Anterior cingulate cortex (tissue), 58 donors: ENCODE measurements at regions not wholly inside any gene's neighbourhood (a gene's known extent, or its start where the extent isn't known, plus 50 kb on each side); places are given as distances from the start of the nearest gene placed in this dataset.

Source experiments
- DNase-seq, 58 donors: peaks; one replicate each; lab custom pipeline; 2025; lab: John Stamatoyannopoulos, UW

DNA sequence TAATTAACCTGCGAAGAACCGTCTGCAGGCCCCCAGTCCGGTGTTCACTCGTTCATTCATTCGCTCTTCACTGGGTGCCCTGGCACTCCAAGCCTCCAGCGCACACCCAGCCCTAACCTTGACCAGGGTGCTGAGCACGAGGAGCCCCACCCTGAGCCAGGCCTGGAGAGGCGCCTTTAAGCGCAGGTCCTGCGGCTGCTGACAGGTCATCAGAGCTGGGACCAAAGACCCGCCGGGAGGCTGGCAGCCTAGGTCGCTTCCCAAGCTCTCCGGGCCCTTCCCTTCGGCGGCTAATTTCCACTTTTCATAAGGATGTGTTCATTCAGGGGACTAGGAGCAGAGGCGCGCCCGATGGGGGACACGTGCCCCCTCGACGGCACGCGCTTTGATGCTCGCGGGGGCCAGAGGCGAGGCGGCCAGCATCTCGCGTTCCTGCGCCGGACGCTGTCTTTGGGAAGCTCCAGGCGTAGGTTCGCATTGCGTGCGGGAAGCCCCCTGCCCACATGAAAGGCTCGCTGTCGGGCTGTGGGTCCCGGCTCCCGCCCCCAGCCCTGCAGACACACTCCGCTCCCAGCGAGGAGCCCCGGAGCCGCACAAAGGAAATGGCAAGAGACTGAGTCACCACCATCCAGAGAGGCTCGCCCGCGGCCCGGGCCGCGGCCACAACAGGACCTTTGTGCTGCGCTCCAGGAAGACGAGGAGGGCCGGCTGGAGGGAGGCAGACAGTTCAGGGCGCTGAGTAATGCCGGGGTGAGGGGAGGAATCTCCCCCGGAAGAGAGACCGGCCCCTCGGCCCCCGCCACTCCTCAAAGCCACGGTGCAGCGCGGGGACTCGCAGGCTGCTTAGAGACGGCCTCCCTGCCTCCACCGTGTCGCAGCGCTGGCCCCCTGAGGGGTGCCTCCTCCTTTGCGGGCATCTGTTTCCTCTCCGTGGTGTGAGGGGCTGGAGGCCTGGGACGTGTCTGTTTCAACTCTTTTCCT, 266.4 kb upstream of the HES1 start:
- peak in 18 of 58 donors; percentile 2 to 48 (median 18) for DNase-seq

DNA sequence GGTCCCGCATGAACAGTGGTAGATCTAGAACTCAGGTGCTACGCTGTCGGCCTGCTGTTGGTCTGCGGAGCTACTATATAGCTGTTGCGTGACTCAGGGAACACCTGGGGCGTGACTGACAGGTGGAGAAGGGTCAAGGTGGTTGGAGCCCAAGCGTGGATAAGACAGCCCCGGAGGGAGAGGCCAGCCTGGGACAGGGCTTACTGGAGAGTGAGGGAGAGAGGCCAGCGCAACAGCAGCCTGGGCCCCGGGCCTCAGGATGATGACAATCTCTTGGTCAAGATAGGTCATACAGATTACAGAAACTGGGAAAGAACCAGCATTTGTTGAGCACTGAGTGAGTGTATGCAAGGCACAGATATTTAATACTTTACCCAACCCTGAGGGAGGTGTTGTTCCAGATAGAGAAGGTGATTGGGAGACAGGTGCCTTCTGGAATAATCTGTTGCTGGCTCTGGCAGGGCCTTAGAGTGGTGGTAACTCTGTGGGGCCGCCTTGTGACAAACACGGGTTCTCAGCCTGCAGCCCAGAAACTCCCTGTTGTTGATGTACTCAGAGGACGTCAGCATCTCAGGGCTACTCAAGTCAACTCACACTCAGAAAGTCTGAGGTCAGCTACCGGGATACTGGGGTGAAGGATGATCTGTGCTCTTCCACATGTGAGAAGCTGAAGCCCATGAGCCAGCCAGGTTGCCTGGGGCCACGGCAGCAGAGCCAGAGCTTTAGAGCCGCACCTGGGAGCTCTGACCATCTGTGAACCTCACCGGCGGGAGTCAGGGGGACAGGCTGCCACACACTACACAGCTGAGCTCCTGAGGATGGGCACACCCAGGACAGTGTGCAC, 265.4 kb upstream of the HES1 start:
- no peak for DNase-seq

DNA sequence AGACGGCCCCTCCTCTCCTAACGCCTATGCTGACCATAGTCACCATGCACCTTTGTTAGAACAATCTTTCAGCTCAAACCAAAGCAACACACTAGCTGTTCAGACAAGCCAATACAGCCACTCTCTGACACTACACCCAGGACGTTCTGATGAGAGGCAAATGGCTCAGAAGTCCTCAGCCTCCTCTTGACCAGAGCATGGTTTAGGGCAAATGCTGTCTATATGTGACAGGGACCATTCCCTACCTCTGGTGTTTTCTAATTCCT, 264.8 kb upstream of the HES1 start:
- no peak for DNase-seq

DNA sequence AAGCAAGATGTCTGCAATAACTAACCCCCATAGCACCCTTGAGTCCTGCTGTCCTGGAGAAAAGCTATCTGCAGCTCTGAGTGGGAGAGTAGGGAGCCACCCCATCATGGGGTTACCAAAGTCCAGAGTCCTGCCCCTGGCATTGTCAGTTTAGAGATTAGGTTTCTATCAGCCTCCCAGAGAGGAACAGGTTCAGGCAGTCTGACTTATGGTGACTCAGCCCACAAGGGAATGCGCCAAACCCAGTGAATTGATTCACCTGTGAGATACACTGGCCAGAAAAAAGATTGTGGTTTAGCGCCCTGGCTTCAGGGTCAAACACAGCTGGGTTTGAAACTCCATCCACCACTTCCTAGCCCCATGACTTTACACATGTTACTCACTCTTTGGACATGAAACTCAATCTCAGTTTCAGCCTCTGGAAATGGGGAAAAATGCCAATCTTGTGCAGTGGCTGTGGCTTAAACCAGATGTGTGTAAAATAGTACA, 263.6 kb upstream of the HES1 start:
- DNase-seq = no peak

DNA sequence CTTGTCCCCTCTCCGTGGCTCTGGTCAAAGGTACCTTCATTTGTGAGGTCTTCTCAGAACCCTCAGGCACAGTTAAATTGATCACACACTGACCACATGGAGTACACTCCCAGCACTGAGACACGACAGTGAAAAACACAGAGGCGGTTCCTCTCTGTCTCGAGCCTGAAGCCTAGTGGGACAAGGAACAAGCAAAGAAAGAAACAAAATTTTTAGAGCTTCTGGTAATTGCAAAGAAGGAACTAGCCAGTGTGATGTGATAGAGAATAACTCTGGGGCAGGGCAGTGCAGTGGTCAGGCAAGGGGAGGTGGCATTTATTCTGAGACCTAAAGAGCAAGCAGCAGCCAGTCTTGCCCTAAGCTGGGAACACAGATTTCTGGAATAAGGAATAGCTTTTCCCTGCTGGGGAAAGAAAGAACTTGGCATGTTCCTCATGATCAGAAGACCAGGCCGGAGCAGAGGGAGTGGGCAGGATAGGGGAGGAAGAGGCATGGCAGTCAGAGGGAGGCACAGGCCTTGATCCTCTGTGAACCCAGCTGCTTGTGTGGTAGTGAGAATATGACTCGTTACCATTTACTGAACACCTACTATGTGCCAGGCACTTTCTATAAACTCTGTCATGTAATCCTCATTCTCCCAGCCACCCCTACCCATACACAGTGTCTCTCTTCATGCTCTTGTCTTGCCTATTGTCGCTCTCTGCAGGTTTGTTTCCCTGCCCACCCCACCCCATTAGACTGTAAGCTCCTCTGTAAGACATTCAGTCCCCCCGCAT, 262.3 kb upstream of the HES1 start:
- DNase-seq = no peak

DNA sequence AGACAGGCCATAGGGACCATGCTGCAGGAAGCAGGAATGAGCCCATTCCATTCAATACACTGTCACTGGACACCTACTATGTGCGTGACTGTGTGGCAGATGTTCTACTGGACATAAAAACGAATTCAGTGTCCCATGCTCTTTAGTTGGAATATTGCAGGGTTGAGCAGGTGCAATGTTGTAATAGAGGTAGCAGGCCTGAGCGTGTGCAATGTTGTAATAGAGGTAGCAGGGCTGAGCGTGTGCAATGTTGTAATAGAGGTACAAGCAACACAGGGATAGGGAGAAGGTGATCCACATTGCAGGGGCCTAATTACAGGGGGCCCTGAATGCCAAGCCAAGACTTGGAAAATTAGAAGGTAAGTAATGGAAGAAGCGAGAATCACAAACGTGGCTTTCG, 261.4 kb upstream of the HES1 start:
- DNase-seq = no peak

DNA sequence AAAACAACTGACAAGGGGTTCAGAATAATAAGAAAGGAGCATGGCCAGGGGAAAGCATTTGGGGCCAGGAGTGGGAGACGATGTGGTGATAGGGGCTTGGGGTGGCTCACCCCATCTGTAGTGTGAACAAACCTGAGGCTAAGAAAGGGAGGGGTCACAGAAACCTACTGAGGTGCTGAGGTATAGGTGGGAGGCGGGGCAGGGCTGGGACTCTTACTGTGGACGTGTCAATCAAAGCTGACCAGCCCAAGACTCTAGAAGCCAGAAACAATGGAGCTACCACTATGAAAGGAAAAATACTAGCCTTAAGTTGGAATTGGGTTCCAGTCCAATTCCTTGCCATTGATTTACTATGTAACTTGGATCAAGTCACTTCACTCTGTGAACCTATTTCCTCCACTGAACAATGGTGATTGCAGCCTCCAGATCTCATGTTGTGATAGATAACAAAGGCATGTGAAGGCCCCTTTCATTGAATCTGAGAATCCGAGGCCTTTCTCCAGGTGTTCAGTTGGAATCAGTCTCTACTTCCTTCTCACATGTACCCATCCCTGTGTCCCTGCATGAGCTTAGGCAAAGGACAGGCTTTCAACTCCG, 260.9 kb upstream of the HES1 start:
- no peak for DNase-seq

DNA sequence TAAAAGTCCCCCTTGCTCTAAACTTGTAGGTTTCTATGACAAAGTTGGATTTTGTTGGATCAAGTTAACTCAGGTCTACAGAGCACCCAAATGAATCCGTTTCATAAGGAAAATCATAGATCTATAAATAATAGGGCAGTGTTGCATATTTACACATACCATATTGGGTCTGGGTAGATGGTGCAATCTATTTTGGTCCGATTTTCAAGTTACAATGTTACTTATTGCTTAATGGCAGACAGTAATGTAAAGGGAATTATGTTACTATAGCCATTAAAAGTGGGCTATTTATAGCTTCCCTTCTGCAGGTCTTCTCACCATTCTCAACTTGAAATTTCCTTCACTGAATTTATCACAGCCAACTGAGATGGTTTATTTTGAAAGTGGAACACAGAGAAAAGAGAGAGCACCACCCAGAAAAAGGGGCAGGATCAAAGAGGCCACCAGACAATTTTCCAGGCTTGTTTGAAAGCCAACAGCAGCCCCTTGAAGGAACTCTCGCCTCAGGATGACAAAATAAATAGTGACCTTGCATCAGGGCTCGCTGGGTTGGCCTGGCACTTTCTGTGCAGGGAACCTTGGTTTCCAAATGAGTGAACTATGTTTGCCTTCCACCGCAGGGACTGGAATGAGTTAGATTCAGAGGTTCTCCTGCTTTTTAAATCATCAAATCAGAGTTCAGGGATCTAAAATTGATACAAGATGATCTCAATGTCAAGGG, 260.2 kb upstream of the HES1 start:
- DNase-seq = no peak

DNA sequence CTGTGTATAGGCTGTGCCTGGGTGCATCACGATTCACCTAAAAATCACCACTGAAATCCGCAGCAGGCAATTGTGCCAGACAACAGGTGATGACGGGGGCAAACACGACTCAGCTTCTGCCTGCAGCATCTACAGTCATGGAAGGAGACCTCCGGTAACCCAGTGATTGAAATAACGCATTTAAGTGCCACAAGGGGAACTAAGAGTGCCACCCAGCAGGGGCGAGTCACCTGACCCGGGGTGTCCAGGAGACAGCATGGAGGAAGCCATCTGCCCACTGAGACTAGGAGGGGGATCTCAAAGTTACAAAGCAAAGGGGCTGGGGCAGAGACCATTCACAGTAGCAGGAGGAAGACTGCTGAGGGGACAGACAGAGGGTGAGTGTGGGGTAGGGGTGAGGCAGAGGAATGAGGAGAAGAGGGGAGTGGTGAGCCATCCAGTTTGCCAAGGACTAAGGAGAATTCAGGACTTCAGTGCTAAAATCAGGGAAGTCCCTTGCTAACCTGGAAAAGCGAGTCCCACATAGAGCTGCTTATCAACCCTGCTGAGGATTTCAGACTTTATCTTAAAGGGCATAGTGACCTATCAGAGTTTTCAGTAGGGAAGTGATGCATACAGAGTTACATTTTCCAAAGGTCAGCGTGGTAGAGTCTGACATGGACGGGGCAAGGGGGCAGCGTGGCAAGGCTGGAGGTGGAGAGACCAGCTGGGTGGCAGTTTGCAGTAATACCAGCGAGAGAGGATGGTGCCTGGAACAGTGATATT, 256.7 kb upstream of the HES1 start:
- no peak for DNase-seq

DNA sequence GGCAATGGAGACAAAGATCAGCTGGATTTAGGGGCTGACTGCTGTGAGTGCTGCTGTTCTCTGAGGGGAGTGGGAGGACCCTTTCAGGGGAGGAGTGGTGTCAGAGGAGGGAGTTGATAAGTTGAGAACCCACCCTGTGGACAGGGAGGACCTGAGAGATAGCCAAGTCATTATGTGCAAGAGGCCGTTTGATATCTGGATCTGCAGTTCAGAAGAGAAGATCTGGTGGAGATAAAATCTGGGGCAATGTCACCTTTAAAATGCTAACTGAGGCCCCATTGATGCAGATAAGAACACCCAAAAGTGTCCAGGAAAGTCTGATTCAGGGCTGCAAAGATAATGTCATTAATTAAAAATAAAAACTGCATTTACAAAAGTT, 256.1 kb upstream of the HES1 start:
- no peak for DNase-seq

DNA sequence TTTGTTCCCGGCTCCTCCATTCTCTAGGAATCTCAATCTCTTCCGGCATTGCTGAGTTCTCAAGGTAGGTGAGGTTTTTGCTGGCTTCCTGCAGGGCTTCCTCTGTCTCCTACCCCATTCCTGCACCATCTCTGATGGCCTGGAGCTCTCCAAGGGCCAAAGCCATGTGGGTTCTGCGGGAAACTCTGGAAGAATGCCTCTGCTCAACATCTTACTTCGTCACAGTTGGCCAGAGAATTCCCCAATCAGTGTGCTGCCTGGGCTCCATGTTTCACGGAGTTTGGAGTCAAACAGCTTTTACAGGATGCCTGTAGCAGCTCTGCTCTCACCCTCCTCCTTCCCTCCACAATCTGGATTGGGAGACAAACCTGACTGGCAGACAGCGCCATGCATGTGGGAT, 253.9 kb upstream of the HES1 start:
- no peak for DNase-seq

DNA sequence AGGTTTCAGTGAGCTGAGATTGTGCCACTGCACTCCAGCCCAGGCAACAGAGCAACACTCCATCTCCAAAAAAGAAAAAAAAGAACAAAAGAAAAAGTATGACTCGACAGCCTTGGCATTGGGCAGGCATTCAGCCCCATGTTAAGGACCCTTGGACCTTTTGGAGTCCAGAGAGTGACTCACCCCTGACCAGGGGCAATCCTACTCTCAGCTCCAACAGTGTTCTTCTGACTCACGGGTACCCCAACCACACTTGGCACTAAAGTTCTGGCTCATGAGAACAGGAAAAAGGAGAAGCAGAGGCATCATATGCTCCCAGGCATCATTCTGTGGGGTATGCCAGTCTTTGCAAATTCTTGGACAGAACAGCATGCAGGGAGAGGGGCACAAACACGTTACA, 252.4 kb upstream of the HES1 start:
- no peak for DNase-seq

DNA sequence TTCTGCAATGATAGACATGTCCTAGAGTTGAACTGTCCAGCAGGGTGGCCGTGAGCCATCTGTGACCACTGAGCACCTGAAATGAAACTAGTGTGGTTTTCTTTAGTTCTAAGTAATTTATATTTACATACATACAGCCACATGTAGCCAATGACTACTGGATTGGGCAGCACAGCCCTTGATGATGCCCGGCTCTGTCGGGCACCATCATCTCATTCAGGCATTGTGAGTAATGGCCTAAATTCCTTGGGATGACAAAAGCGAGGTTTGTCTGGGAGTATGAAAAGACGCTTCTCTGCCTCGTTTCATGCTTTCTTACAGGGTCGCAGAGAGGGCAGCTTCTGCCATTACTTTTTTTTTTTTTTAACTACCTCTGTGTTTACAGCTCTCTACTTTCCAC, 251.9 kb upstream of the HES1 start:
- no peak for DNase-seq

DNA sequence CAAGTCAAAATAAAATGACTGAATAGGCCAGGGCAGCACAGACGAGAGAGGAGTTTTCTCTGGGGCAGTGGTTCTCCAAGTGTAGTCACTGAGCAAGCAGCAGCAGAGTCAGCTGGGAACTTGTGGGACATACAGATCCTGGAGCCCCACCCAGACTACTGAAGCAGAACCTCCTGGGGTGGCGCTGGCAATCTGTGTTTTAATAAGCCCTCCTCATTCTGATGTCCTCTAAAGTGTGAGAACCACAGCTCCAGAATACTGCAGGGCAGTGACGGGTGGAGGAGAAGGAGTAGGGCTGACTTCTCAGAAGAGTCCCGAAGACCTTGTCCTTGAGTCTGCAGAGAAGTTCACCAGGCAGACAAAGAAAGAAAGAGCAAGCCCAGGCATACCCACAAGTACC, 251.3 kb upstream of the HES1 start:
- no peak for DNase-seq

DNA sequence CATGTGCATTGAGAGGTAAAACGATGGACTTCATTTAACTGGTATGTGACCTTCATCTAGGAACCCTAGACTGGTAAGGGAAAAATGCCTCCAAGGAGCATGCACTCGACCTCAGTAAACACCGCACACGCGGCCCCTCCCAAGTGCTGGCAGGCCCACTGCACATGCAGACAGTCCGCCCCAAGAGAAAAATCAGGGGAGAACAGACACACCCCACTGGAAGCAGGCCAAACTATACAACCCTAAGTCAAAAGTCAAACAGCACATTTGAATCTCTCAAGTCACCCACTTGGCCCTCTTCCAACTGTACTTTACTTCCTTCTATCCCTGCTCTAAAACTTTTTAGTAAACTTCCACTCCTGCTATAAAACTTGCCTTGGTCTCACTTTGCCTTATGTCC, 250.1 kb upstream of the HES1 start:
- no peak for DNase-seq

DNA sequence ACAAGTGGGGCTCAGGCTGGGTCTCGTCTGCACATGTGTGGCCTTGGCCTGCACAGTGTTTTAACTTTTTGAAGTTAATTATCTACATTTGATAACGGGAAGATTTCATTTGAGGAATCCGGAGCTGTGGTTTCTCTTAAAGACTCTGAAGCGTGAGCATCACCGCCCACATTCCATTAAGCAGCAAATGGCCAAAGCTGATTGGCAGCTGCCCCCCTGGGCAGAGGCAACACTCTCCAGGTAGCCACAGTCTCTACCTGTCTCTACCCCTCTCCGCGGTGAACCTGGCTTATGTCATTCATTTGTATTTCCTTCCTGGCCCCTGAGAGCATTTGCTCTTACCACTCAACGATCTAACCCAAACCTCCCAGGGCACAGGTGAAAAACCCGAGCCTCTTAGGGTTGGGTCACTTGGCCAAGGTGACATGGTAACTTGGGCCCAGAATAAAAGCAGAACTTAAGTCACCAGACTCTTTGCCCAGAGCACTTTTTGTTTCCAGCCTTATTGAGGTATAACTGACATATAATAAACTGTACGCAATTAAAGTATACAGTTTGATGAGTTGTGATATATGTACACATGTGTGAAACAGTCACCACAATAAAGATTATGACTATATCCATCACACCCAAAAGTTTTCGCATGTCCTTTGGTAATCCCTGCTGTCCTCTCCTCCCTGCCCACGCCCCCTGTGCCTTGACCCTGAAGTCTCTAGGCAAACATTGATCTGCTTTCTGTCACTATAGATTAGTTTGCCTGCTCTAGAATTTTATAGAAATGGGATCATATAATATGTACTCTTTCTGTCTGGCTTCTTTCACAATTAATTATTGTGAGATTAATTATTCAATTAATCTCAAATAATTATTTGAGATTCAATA, 245.7 kb upstream of the HES1 start:
- no peak for DNase-seq

DNA sequence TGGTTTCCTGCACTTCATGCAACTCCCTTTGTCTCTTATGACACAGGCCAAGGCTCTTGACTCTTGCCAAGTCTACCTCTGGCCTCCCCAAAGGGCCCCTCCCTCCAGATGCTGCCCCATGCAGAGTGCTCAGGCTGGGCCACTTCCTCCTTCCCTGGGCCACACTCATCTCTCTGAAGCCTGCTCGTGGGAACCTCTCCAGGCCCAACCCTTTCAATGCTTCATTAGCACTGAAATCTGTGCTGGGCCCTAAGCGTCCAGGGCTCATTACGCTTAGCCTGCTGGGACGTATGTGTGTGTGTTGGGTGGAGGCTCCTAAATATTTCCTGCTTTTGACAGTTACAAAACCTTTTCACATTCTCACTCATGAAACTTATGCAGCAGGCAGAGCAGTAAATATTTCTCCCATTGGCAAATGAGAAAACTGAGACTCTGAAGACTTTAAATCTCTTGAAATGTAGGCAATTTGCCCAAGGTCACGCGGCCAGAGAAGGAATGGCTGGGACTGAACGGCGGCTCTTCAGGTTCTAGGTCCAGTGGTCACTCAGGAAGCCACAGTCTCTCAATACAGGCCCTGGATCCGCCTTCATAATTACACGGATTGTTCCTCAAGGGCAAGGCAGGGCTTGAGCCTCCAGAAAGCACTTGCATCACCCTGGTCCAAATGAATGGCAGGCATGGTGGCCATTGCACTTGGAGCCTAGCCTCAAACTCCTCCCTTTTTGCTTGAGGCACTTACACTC, 241.7 kb upstream of the HES1 start:
- no peak for DNase-seq
